ENCODE measurements at regions not wholly inside any gene's neighbourhood (a gene's known extent, or its start where the extent isn't known, plus 50 kb on each side); places are given as distances from the start of the nearest gene placed in this dataset.

- no peak for DNase-seq
These were observed 549.1 kb downstream of the RERGL start for GRCh38 chr12:17540921-17541320.

- no peak for DNase-seq
These were observed 561.6 kb downstream of the RERGL start for GRCh38 chr12:17528394-17528793.

- DNase-seq: no peak
These were observed 563.0 kb downstream of the RERGL start for GRCh38 chr12:17527021-17527420.

- no peak for DNase-seq
These were observed 578.6 kb downstream of the RERGL start for GRCh38 chr12:17511369-17511768.

GRCh38 chr12:17507336-17507735, 582.7 kb downstream of the RERGL start:
- no peak for DNase-seq

GRCh38 chr12:17503742-17504141, 586.3 kb downstream of the RERGL start:
- no peak for DNase-seq

GRCh38 chr12:17489452-17489851, 600.5 kb downstream of the RERGL start:
- no peak for DNase-seq

- no peak for DNase-seq
These were observed 610.9 kb downstream of the RERGL start for GRCh38 chr12:17478908-17479673.

GRCh38 chr12:17470460-17470859, 619.5 kb downstream of the RERGL start:
- no peak for DNase-seq

GRCh38 chr12:17459214-17459613, 630.8 kb downstream of the RERGL start:
- no peak for DNase-seq

- no peak for DNase-seq
These were observed 633.5 kb downstream of the RERGL start for GRCh38 chr12:17456486-17456885.

- no peak for DNase-seq
These were observed 651.9 kb downstream of the RERGL start for GRCh38 chr12:17438141-17438540.

GRCh38 chr12:17416748-17417147, 673.2 kb downstream of the RERGL start:
- no peak for DNase-seq

GRCh38 chr12:17414596-17414995, 675.4 kb downstream of the RERGL start:
- DNase-seq: no peak

GRCh38 chr12:17411662-17412061, 678.3 kb downstream of the RERGL start:
- no peak for DNase-seq

- DNase-seq: no peak
These were observed 701.3 kb downstream of the RERGL start for GRCh38 chr12:17388679-17389078.

GRCh38 chr12:17383321-17383720, 706.7 kb downstream of the RERGL start:
- no peak for DNase-seq

GRCh38 chr12:17381211-17381610, 708.8 kb downstream of the RERGL start:
- DNase-seq: no peak

- no peak for DNase-seq
These were observed 717.5 kb downstream of the RERGL start for GRCh38 chr12:17372508-17372907.

- no peak for DNase-seq
These were observed 718.3 kb downstream of the RERGL start for GRCh38 chr12:17371491-17372215.

GRCh38 chr12:17370621-17371020, 719.4 kb downstream of the RERGL start:
- DNase-seq: no peak

- no peak for DNase-seq
These were observed 720.4 kb downstream of the RERGL start for GRCh38 chr12:17369556-17369955.

GRCh38 chr12:17361224-17361623, 728.8 kb downstream of the RERGL start:
- no peak for DNase-seq

- no peak for DNase-seq
These were observed 731.2 kb downstream of the RERGL start for GRCh38 chr12:17358835-17359234.

GRCh38 chr12:17357396-17357795, 732.6 kb downstream of the RERGL start:
- DNase-seq: no peak

Measured in DMS 273 treated with DMSO at 0.1 percent for 48 hours (cell line).